Head of caudate nucleus (tissue), 42 donors: ENCODE measurements at regions not wholly inside any gene's neighbourhood (a gene's known extent, or its start where the extent isn't known, plus 50 kb on each side); places are given as distances from the start of the nearest gene placed in this dataset.

ENCODE experiments used
- DNase-seq, 42 donors: peaks; one replicate each; pipeline versions ENCODE4 v3.0.0 to v3.0.0-alpha.2; 2020 to 2021; ENCODE audit warnings: mixed read lengths in 7 of 42
- intact Hi-C: fragments of 100-400 bp; cut with DNase I; formaldehyde crosslinking; loops from one replicate; pipeline ENCODE4 v1.15.0; 2022

DNA sequence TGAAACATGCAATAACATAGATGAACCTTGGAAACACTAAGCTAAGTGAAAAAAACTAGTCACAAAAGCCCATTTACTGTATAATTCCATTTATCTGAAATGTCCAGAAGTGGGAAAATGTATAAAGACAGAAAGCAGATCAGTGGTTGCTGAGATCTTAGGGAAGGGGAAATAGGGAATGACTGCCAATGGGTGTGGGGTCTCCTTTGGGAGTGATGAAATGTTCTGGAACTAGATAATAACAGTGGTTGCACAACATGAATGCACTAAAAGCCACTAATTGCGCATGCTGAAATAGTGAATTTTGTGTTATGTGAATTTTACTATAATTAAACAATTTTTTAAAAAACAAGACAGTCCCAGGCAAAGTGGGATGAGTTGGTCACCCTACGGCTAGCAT, 472.8 kb downstream of the CCDC171 start:
- DNase-seq, result no peak
- intact Hi-C loops, result no loop called here

DNA sequence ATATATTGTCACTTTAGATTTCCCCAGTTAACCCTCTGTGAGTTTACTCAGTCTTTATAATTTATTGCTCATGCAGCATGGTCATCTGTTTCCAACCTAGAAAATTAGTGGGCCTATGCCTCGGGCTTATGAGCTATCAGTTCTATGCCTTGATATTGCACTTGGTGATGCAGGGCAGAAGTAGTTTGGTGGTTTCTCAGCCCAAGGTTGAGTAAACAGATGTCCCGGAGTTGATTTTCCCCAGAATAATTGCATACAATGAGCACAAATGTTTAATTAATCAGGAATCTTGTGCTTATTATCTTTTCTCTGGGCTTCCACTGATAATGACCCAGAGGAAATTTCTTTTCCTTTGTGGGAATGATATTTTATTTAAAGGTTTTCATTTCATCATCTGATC, 474.0 kb downstream of the CCDC171 start:
- DNase-seq, result no peak
- intact Hi-C loops, result no loop called here

- intact Hi-C loops, result no loop called here
- DNase-seq, result no peak
These were observed 475.7 kb downstream of the CCDC171 start for GRCh38 chr9:16028548-16028947.

DNA sequence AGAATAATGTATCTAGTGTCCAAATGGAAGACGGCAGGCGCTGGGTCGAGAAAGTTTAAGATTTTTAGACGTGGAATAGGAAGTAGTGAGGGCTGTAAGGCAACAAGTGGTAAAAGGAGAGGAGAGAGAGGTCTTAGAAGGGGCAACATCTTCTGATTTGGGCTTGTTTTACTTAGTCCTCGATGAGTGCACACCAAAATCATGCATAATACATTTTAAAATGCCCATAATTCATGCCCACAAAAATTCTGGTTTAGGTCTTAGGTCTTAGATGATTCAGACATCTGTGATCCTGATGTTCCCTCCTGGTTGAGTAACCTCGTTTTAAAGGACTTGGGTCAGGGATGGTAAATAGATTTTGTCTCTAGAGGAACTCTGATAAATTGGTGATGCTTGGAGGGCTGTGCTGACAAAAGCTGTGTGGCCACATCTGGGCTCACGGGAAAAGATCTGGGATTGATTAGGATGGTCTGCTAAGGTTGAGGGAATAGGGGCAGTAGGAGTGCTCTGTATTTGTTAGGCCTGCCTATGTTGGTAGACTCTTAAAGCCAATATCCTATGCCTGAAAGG, 476.3 kb downstream of the CCDC171 start:
- intact Hi-C loops, result no loop called here
- DNase-seq, result no peak

GRCh38 chr9:16029796-16030363, 477.0 kb downstream of the CCDC171 start:
- DNase-seq, result no peak
- intact Hi-C loops, result no loop called here

DNA sequence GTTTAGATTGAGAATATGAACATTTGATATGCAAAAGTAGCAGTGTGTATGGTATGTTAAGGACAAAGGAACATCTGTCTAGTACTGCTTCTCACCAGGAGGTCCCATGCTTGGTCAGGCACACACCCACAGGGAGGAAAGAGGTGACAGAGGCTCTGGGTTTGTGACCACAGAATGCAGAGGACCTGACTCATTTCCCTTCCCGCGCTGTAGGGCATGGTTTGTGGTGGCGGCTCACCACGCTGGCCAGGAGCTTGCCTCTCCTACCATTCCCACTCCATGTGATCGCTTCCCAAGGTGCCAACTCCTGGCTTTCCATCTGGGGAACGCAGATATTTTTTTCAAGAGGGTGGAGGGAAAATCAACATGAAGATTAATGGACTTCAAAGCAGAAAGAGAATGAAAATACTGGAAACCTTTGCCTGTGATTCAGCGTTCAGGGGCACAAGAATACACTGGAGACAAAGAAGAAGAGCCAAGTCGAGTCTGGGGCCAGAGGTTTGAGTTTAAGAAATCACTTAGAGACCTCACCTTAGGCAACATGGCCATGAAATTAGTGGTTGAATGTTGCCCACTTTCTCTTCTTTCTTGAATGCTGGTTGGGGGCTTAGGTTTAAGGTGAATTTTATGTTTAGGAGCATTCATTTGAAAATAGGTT, 477.8 kb downstream of the CCDC171 start:
- DNase-seq, result no peak
- intact Hi-C loops, result no loop called here

DNA sequence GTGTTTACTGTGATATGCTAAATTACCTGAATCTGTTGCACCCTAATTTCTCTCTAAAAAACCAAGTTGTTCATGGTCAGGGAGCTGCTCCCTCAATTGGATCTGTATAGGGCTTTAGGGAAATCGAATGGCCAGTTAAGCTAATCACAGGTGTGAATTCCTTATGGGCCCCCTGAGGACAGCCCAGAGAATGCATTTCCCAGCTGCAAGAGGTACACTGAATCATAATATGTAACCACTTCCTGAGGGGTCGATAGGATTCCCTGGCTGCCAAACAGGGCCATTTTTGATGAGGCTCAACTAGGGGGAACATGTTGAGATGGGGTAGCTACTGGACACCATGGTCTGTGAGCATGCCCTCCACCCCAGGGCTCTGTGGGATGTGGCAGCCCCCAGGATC, 478.6 kb downstream of the CCDC171 start:
- intact Hi-C loops, result no loop called here
- DNase-seq, result no peak

DNA sequence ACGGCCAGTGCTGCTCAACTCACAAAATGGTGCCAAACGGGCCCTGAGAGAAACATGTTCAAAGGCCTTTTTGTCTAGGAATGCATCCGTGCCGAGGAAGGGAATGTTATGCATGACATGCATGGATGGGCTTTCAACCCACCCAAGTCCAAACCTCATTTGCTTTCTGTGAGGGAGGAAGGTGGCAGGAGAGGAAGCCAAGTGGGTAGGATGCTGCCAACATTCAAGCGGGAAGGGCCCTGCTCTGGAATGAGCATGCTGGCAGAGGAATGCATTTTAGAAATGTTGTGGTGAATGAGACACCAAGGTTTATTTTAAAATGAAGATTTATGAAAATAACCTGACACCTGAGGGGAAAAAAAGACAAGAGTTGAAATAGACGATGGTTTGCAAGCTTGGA, 479.1 kb downstream of the CCDC171 start:
- intact Hi-C loops, result no loop called here

GRCh38 chr9:16032799-16033198, 480.0 kb downstream of the CCDC171 start:
- DNase-seq, result no peak
- intact Hi-C loops, result no loop called here

More for the DNA sequence above, 479.1 kb downstream of the CCDC171 start:
- no peak for DNase-seq

- intact Hi-C loops, result no loop called here
- DNase-seq, result no peak
These were observed 480.4 kb downstream of the CCDC171 start for GRCh38 chr9:16033253-16033652.

DNA sequence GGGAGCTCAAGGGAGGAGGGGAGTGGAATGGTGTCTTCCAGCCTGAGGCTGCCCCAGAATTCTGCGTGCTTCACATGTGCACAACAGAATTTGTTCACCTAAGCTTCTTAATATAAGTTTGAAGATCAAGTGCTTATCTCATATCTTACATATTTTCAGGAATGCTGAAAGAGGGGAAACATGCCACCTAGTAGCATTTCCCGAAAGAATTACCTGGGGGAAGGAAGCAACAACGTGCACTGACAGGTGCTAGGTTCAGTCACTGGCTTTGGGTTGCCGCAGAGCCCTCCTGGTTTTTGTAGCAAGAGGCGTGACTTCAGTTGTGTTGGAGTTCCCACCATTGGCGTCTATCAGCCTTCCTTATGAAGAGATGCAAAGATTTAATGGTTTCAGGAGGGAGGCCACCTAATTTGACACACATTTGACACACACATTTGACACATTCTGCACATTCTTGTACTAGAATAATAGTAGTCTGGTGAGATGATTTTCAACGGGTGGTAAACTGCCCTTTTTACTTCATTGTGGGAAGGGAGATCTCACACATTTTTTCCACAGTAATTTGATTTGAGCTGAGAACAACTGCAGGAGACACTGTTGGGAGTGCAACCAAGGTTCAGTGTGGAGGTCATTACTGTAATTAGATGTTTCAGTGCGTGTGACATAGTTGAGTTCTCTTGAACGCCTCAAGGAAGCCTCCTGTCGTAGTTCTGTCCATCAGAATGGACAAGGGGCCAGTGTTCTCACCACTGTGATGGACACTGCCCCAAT, 481.3 kb downstream of the CCDC171 start:
- DNase-seq, result no peak
- intact Hi-C loops, result no loop called here

- peak in 32 of 42 donors; percentile 10 to 67 (median 36) for DNase-seq
- intact Hi-C loops, result no loop called here
These were observed 486.6 kb downstream of the CCDC171 start for GRCh38 chr9:16039218-16039987.

GRCh38 chr9:16039988-16040761, 487.3 kb downstream of the CCDC171 start:
- intact Hi-C loops, result no loop called here
- no peak for DNase-seq

DNA sequence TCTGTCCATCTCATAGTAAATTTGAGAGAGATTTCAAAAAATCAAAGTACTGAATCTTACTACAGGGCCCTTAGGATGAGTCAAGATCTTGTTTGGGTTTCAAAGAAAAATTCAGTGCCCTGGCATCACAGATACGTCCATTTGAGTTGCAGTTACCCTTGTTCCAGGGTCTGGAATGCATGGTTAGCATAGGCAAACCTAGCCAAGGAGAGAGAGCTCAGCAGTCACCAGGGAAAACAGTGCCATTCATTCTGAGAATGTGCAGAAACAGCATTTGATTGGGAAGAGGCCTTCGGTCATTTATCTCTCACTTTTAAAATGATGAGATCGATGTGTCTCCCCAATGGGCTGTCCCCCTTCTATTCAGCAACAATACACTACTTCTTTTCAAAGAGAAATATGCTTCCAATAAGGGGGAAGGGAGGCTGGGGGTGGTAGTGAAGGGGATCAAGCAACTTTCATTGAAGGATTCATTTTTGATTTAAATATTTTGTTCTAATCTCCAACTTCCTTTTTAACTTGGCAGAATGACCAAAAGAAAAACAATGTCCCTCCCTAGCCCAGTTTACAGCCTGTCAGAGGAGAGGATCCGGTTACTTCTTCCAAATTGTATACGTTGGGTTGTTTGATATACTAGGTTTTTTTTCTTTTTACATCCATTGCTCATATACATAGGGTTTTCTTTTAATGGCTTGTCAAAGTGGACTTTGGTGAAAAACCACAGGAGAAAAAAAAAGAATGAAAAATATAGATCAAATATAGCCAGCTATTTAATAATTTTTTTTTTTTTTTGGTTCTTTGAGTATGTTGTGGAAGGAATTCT, 491.1 kb downstream of the CCDC171 start:
- intact Hi-C loops, result no loop called here
- no peak for DNase-seq

GRCh38 chr9:16044579-16044881, 491.7 kb downstream of the CCDC171 start:
- intact Hi-C loops, result no loop called here

GRCh38 chr9:16045651-16046280, 492.9 kb downstream of the CCDC171 start:
- no peak for DNase-seq
- intact Hi-C loops, result no loop called here

More at GRCh38 chr9:16044579-16044881, 491.7 kb downstream of the CCDC171 start:
- no peak for DNase-seq

GRCh38 chr9:16046713-16047112, 493.9 kb downstream of the CCDC171 start:
- intact Hi-C loops, result no loop called here
- no peak for DNase-seq

GRCh38 chr9:16048129-16048528, 495.3 kb downstream of the CCDC171 start:
- intact Hi-C loops, result no loop called here
- no peak for DNase-seq
